Islet precursor cell (in vitro differentiated cells): ENCODE measurements at regions not wholly inside any gene's neighbourhood (a gene's known extent, or its start where the extent isn't known, plus 50 kb on each side); places are given as distances from the start of the nearest gene placed in this dataset.
"Not testable (repeated sequence)": the region's sequence is repeated elsewhere in the genome, so short reads cannot be mapped to it uniquely, and the experiment has no call there.

Source experiments
- DNase-seq: peaks from one replicate; pipeline ENCODE4 v3.0.0-alpha.2; 2018

- DNase-seq, result no peak
These were observed 370.2 kb upstream of the CHORDC1 start for GRCh38 chr11:90593099-90593498.

GRCh38 chr11:90590286-90590685 is 367.4 kb upstream of the CHORDC1 start:
- no peak for DNase-seq

- DNase-seq, result no peak
These were observed 366.9 kb upstream of the CHORDC1 start for GRCh38 chr11:90589735-90590134.

GRCh38 chr11:90587896-90588295 is 365.0 kb upstream of the CHORDC1 start:
- no peak for DNase-seq

- no peak for DNase-seq
These were observed 362.6 kb upstream of the CHORDC1 start for GRCh38 chr11:90585491-90585890.

GRCh38 chr11:90582999-90583398 is 360.1 kb upstream of the CHORDC1 start:
- DNase-seq, result not testable (repeated sequence)

GRCh38 chr11:90564531-90564930 is 341.7 kb upstream of the CHORDC1 start:
- no peak for DNase-seq

GRCh38 chr11:90558328-90558865 is 335.5 kb upstream of the CHORDC1 start:
- peak; percentile 41 for DNase-seq

- DNase-seq, result no peak
These were observed 333.8 kb upstream of the CHORDC1 start for GRCh38 chr11:90556606-90557005.

- DNase-seq, result no peak
These were observed 333.2 kb upstream of the CHORDC1 start for GRCh38 chr11:90556026-90556425.

- DNase-seq, result no peak
These were observed 332.6 kb upstream of the CHORDC1 start for GRCh38 chr11:90555477-90555876.

GRCh38 chr11:90542092-90542491 is 319.2 kb upstream of the CHORDC1 start:
- no peak for DNase-seq

- DNase-seq, result no peak
These were observed 313.5 kb upstream of the CHORDC1 start for GRCh38 chr11:90536301-90536700.

- DNase-seq, result no peak
These were observed 309.3 kb upstream of the CHORDC1 start for GRCh38 chr11:90532125-90532524.

GRCh38 chr11:90531001-90531400 is 308.2 kb upstream of the CHORDC1 start:
- DNase-seq, result no peak

GRCh38 chr11:90525962-90526361 is 303.1 kb upstream of the CHORDC1 start:
- DNase-seq, result no peak

GRCh38 chr11:90512846-90513245 is 290.0 kb upstream of the CHORDC1 start:
- DNase-seq, result no peak

- no peak for DNase-seq
These were observed 288.0 kb upstream of the CHORDC1 start for GRCh38 chr11:90510839-90511238.

- no peak for DNase-seq
These were observed 278.2 kb upstream of the CHORDC1 start for GRCh38 chr11:90500922-90501568.

GRCh38 chr11:90496722-90497121 is 273.9 kb upstream of the CHORDC1 start:
- no peak for DNase-seq

GRCh38 chr11:90493379-90493778 is 270.5 kb upstream of the CHORDC1 start:
- no peak for DNase-seq

GRCh38 chr11:90491466-90491865 is 268.6 kb upstream of the CHORDC1 start:
- DNase-seq, result no peak

- DNase-seq, result peak; percentile 54
These were observed 253.7 kb upstream of the CHORDC1 start for GRCh38 chr11:90476442-90477007.

GRCh38 chr11:90468923-90469322 is 246.1 kb upstream of the CHORDC1 start:
- no peak for DNase-seq

- DNase-seq, result no peak
These were observed 242.7 kb upstream of the CHORDC1 start for GRCh38 chr11:90465553-90465952.
